HG03103 (cell line): ENCODE measurements at regions not wholly inside any gene's neighbourhood (a gene's known extent, or its start where the extent isn't known, plus 50 kb on each side); places are given as distances from the start of the nearest gene placed in this dataset.

Experiments
- ATAC-seq: cut with Tn5 transposase; IDR thresholded peaks from one replicate; pipeline ENCODE4 v1.9.1; 2021; ENCODE audit warnings: low read depth; ENCODE audit not compliant: unreplicated experiment

GRCh38 chr2:188181067-188181838, 110.4 kb upstream of the GULP1 start:
- no peak for ATAC-seq

GRCh38 chr2:188181884-188182283, 109.8 kb upstream of the GULP1 start:
- no peak for ATAC-seq

GRCh38 chr2:188187726-188188125, 103.9 kb upstream of the GULP1 start:
- ATAC-seq, result no peak

- ATAC-seq, result no peak
These were observed 102.3 kb upstream of the GULP1 start for GRCh38 chr2:188189356-188189755.

GRCh38 chr2:188193230-188193629, 98.4 kb upstream of the GULP1 start:
- ATAC-seq, result no peak

- ATAC-seq, result no peak
These were observed 95.2 kb upstream of the GULP1 start for GRCh38 chr2:188196343-188197008.

GRCh38 chr2:188199716-188200128, 92.0 kb upstream of the GULP1 start:
- ATAC-seq, result no peak

GRCh38 chr2:188201639-188202038, 90.0 kb upstream of the GULP1 start:
- no peak for ATAC-seq

- ATAC-seq, result no peak
These were observed 88.9 kb upstream of the GULP1 start for GRCh38 chr2:188202777-188203176.

GRCh38 chr2:188203776-188204175, 87.9 kb upstream of the GULP1 start:
- no peak for ATAC-seq

- ATAC-seq, result no peak
These were observed 86.8 kb upstream of the GULP1 start for GRCh38 chr2:188204824-188205223.

GRCh38 chr2:188207554-188207953, 84.1 kb upstream of the GULP1 start:
- ATAC-seq, result no peak

GRCh38 chr2:188209218-188209617, 82.5 kb upstream of the GULP1 start:
- ATAC-seq, result no peak

- ATAC-seq, result no peak
These were observed 74.4 kb upstream of the GULP1 start for GRCh38 chr2:188217264-188217663.

GRCh38 chr2:188219541-188219940, 72.1 kb upstream of the GULP1 start:
- no peak for ATAC-seq

GRCh38 chr2:188220535-188220934, 71.1 kb upstream of the GULP1 start:
- no peak for ATAC-seq

- ATAC-seq, result no peak
These were observed 64.0 kb upstream of the GULP1 start for GRCh38 chr2:188227713-188228112.

GRCh38 chr2:188235364-188235763, 56.3 kb upstream of the GULP1 start:
- no peak for ATAC-seq

GRCh38 chr2:188238386-188238785, 53.3 kb upstream of the GULP1 start:
- no peak for ATAC-seq
